ENCODE measurements at regions not wholly inside any gene's neighbourhood (a gene's known extent, or its start where the extent isn't known, plus 50 kb on each side); places are given as distances from the start of the nearest gene placed in this dataset.

DNA sequence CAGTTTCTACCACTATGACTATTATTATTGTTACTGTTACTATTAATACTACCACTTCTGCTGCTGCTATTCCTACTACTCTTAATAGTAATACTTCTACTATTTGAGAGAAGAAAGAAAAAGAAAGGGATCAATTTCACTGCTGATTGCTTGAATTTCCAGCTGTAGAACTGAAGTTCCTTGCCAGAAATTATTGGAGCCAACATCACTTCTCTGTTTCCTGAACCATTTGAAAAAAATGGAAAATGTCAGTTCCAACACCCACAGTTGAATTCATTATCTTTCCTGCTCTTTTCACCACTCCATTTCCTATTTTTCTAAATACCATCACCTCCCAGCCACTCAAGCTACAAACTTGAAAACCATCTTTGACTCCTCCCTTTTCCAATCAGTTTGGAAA is 54.1 kb upstream of the PIK3C2G start:
- DNase-seq: no peak
- no peak overlapping the region for H3K27ac ChIP-seq
- H3K4me1 ChIP-seq (replicated peaks; ENCODE audit: insufficient read depth): no peaks in the 10 kb centered on the region
- H3K4me3 ChIP-seq: no peak overlapping the region
- H3F3A ChIP-seq (ENCODE audit: insufficient read depth, low read depth): no peaks in the 10 kb centered on the region
- no peaks in the 10 kb centered on the region for H4K20me1 ChIP-seq (ENCODE audit: insufficient read depth)
- H3K36me3 ChIP-seq (ENCODE audit: low read depth): no peaks in the 10 kb centered on the region
- BruUV-seq (replicated peaks): no TSS peak
- H2AFZ ChIP-seq: 0 out of 2 replicates have a peak overlapping the region, but pooled peaks have one; percentile 10
- POLR2A ChIA-PET (ENCODE audit: unreplicated experiment): no interaction called here
- CTCF ChIA-PET: no interaction called here
- no peak overlapping the region for H3K4me2 ChIP-seq
- intact Hi-C loops (cut with micrococcal nuclease; ENCODE audit: unreplicated experiment): no loop called here
- H3K79me2 ChIP-seq (ENCODE audit: low read depth): no peaks in the 10 kb centered on the region
- H3K9me2 ChIP-seq (ENCODE audit: insufficient read depth): no peaks in the 10 kb centered on the region
- no peaks in the 10 kb centered on the region for H3K9me3 ChIP-seq (ENCODE audit: insufficient read depth, low read depth)
- H3K27me3 ChIP-seq (ENCODE audit: insufficient read depth, low read depth): no peaks in the 10 kb centered on the region
- no peak for TF ChIP-seq EZH2 (IDR thresholded peaks at IDR 0.05; ENCODE audit: low read depth)
- TF ChIP-seq, protein P1, sequence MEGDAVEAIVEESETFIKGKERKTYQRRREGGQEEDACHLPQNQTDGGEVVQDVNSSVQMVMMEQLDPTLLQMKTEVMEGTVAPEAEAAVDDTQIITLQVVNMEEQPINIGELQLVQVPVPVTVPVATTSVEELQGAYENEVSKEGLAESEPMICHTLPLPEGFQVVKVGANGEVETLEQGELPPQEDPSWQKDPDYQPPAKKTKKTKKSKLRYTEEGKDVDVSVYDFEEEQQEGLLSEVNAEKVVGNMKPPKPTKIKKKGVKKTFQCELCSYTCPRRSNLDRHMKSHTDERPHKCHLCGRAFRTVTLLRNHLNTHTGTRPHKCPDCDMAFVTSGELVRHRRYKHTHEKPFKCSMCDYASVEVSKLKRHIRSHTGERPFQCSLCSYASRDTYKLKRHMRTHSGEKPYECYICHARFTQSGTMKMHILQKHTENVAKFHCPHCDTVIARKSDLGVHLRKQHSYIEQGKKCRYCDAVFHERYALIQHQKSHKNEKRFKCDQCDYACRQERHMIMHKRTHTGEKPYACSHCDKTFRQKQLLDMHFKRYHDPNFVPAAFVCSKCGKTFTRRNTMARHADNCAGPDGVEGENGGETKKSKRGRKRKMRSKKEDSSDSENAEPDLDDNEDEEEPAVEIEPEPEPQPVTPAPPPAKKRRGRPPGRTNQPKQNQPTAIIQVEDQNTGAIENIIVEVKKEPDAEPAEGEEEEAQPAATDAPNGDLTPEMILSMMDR (conservative IDR thresholded peaks at IDR 0.05): no peak

GRCh38 chr12:18206198-18206597 is 55.1 kb upstream of the PIK3C2G start:
- H3K4me1 ChIP-seq (replicated peaks; ENCODE audit: insufficient read depth): no peaks in the 10 kb centered on the region
- no TSS peak for BruUV-seq (replicated peaks)
- intact Hi-C loops (cut with micrococcal nuclease; ENCODE audit: unreplicated experiment): no loop called here
- H3K4me3 ChIP-seq: no peak overlapping the region
- no peaks in the 10 kb centered on the region for H3K9me3 ChIP-seq (ENCODE audit: insufficient read depth, low read depth)
- ChIA-PET POLR2A (ENCODE audit: unreplicated experiment) (no interaction called here), CTCF (no interaction called here)
- H3F3A ChIP-seq (ENCODE audit: insufficient read depth, low read depth): no peaks in the 10 kb centered on the region
- H2AFZ ChIP-seq: 0 out of 2 replicates have a peak overlapping the region, but pooled peaks have one; percentile 39
- no peaks in the 10 kb centered on the region for H3K79me2 ChIP-seq (ENCODE audit: low read depth)
- H3K36me3 ChIP-seq (ENCODE audit: low read depth): no peaks in the 10 kb centered on the region
- H3K9me2 ChIP-seq (ENCODE audit: insufficient read depth): no peaks in the 10 kb centered on the region
- no peak overlapping the region for H3K27ac ChIP-seq
- no peak overlapping the region for H3K4me2 ChIP-seq
- no peaks in the 10 kb centered on the region for H3K27me3 ChIP-seq (ENCODE audit: insufficient read depth, low read depth)
- no peak for DNase-seq
- TF ChIP-seq, protein P1 (conservative IDR thresholded peaks at IDR 0.05): no peak
- no peak for TF ChIP-seq EZH2 (IDR thresholded peaks at IDR 0.05; ENCODE audit: low read depth)
- H4K20me1 ChIP-seq (ENCODE audit: insufficient read depth): no peaks in the 10 kb centered on the region

- Histone ChIP-seq H3K9me3 (ENCODE audit: insufficient read depth, low read depth) (no peaks in the 10 kb centered on the region), H3K36me3 (ENCODE audit: low read depth) (no peaks in the 10 kb centered on the region), H3K4me2 (no peak overlapping the region), H3K27ac (no peak overlapping the region), H3K4me3 (no peak overlapping the region), H3K79me2 (ENCODE audit: low read depth) (no peaks in the 10 kb centered on the region), H3F3A (ENCODE audit: insufficient read depth, low read depth) (no peaks in the 10 kb centered on the region), H3K4me1 (replicated peaks; ENCODE audit: insufficient read depth) (no peaks in the 10 kb centered on the region), H3K27me3 (ENCODE audit: insufficient read depth, low read depth) (no peaks in the 10 kb centered on the region), H4K20me1 (ENCODE audit: insufficient read depth) (no peaks in the 10 kb centered on the region), H3K9me2 (ENCODE audit: insufficient read depth) (no peaks in the 10 kb centered on the region), H2AFZ (no peak overlapping the region)
- no TSS peak for BruUV-seq (replicated peaks)
- TF ChIP-seq, protein P1 (conservative IDR thresholded peaks at IDR 0.05): no peak
- no peak for TF ChIP-seq EZH2 (IDR thresholded peaks at IDR 0.05; ENCODE audit: low read depth)
- POLR2A ChIA-PET (ENCODE audit: unreplicated experiment): no interaction called here
- CTCF ChIA-PET: no interaction called here
- no peak for DNase-seq
- intact Hi-C loops (cut with micrococcal nuclease; ENCODE audit: unreplicated experiment): no loop called here
These were observed 57.3 kb upstream of the PIK3C2G start for GRCh38 chr12:18204053-18204452.

Data from PC-9 (cell line).